Gastroesophageal sphincter (tissue), 4 donors: ENCODE measurements at regions not wholly inside any gene's neighbourhood (a gene's known extent, or its start where the extent isn't known, plus 50 kb on each side); places are given as distances from the start of the nearest gene placed in this dataset.

Experiments used
- ATAC-seq: fragments of 150-250 bp; one replicate; pipeline ENCODE4 v1.9.1; 2016; ENCODE audit warnings: mild to moderate bottlenecking, moderate library complexity
- H3K27ac ChIP-seq, 4 donors: fragments of 200-600 bp; sonication (generic) in 3 of 4; 1 replicate in 3 of 4; 2 replicates in 1 of 4; pipeline ENCODE4 v1.5.1; 2016 to 2019
- H3K27me3 ChIP-seq: fragments of 200-600 bp; sonication (generic); one replicate; pipeline ENCODE4 v1.5.1; 2019
- H3K36me3 ChIP-seq, 2 donors: fragments of 200-600 bp; sonication (generic); one replicate each; pipeline ENCODE4 v1.5.1; 2019; ENCODE audit warnings: control low read depth in 1 of 2
- H3K4me1 ChIP-seq, 3 donors: fragments of 200-600 bp; sonication (generic); 1 replicate in 2 of 3; 2 replicates in 1 of 3; pipeline ENCODE4 v1.5.1; 2016 to 2019; ENCODE audit warnings: control low read depth in 2 of 3
- H3K4me3 ChIP-seq, 2 donors: fragments of 200-600 bp; sonication (generic); one replicate each; pipeline ENCODE4 v1.5.1; 2019; ENCODE audit warnings: mild to moderate bottlenecking in 1 of 2, moderate library complexity in 1 of 2
- H3K9me3 ChIP-seq, 3 donors: fragments of 200-600 bp; sonication (generic); one replicate each; pipeline ENCODE4 v1.5.1; 2017 to 2019; ENCODE audit warnings: control low read depth in 2 of 3
- CTCF ChIP-seq, 4 experiments: fragments of 200-600 bp in 2 of 4; fragments of 450-650 bp in 2 of 4; sonication (generic) in 1 of 4; IDR thresholded peaks; one replicate each; pipeline ENCODE4 v1.5.1; 2017 to 2019; ENCODE audit warnings: antibody characterized with exemption in 4 of 4, mild to moderate bottlenecking in 2 of 4, moderate library complexity in 2 of 4
- EP300 ChIP-seq: sonication (generic); formaldehyde crosslinking; IDR thresholded peaks from one replicate; pipeline ENCODE4 v1.6.1; 2017; ENCODE audit warnings: antibody characterized with exemption, mild to moderate bottlenecking
- POLR2A ChIP-seq, 2 donors: fragments of 450-650 bp; IDR thresholded peaks; one replicate each; pipeline ENCODE4 v1.6.1; 2017; ENCODE audit warnings: antibody characterized with exemption in 2 of 2, mild to moderate bottlenecking in 2 of 2, moderate library complexity in 1 of 2
- POLR2AphosphoS5 ChIP-seq: sonication (generic); formaldehyde crosslinking; IDR thresholded peaks from one replicate; pipeline ENCODE4 v1.6.1; 2017; ENCODE audit warnings: antibody characterized with exemption
- WGBS, 2 donors: methylation state at CpG; one replicate each; pipeline ENCODE4 v1.1.5; 2018; ENCODE audit warnings: low coverage in 1 of 2; 5-methylcytosine and 5-hydroxymethylcytosine counted together

DNA sequence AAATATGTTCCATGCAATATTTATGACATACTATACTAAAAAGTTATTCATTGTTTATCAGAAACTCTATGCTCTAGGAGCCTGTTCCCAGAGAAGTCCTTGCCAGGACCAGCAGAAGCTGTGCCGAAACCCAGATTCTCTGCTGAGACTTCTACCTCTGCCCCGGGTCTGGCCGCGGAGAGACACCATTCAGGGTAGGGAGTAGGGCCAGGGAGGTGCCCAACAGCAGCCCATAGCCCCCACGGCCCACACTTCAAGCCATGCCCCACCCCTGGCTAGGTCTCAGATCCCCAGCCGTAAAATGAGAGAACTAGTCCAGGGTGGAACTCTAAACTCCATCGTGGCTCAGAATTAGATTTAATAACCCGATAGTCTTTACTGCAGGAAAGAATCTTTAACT, 102.9 kb downstream of the ZFP36L2 start:
- WGBS, 2 donors: 56 to 100% methylated on average over 1 to 3 of the region's 8 CpGs

GRCh38 chr2:43123028-43123427, 103.4 kb downstream of the ZFP36L2 start:
- WGBS, 2 donors: 91 to 100% methylated on average over 2 to 4 of the region's 4 CpGs
- Histone ChIP-seq H3K4me1 (no peaks in the 10 kb centered on the region), H3K36me3 (no peaks in the 10 kb centered on the region), H3K27ac (no peak overlapping the region), H3K9me3 (peaks cover 0 to 9% (median 0%) of the 10 kb centered on the region in 3 donors), H3K27me3 (no peaks in the 10 kb centered on the region), H3K4me3 (no peak overlapping the region)
- ATAC-seq: no peak
- TF ChIP-seq POLR2AphosphoS5 (peak; percentile 18), EP300 (no peak)

More for the DNA sequence above, 102.9 kb downstream of the ZFP36L2 start:
- peaks cover 0 to 9% (median 0%) of the 10 kb centered on the region in 3 donors for H3K9me3 ChIP-seq
- H3K4me3 ChIP-seq: no peak overlapping the region
- no peaks in the 10 kb centered on the region for H3K27me3 ChIP-seq
- H3K27ac ChIP-seq: no peak overlapping the region
- H3K4me1 ChIP-seq: no peaks in the 10 kb centered on the region
- H3K36me3 ChIP-seq: no peaks in the 10 kb centered on the region
- TF ChIP-seq EP300 (no peak), CTCF (IDR thresholded peaks at IDR 0.05) (no peak), POLR2A (IDR thresholded peaks at IDR 0.05) (no peak), POLR2AphosphoS5 (no peak)
- no peak for ATAC-seq

DNA sequence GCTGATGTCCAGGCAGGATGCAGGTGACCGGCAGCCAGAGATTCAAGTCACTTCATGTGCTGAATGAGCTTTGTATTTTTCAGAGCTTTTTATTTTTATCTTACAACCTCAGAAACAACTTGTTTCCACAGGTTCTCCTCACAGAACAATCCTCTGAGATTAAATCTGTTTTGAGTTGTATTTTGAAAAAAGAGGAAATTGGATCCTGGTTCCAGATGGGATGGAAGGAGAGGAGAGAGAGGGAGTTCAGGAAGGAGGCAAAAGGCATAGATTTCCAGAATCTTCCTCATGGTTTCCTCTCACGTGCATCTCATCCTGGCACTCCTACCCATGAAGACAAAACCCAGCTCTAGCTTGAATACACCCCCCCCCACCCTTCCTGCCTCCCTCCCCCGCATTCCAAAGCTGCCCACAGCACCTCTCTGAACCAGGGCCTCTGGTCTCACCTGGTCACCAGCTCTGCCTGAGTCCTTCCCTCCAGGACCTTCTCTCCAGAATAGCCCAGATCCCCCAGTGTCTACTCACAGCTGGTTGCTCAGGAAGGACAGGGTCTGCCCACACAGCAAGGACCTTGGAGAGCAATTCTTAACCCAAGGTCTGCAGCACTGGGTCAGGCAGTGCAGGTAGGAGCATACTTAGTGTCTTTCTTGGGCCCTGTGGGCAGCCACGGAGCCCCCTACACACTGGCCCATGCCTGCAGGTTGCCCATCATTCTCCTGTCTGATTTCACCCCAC, 104.7 kb downstream of the ZFP36L2 start:
- peaks cover 0 to 9% (median 0%) of the 10 kb centered on the region in 3 donors for H3K9me3 ChIP-seq
- no peak overlapping the region for H3K4me3 ChIP-seq
- no peak for ATAC-seq
- no peaks in the 10 kb centered on the region for H3K36me3 ChIP-seq
- H3K27me3 ChIP-seq: no peaks in the 10 kb centered on the region
- no peaks in the 10 kb centered on the region for H3K4me1 ChIP-seq
- TF ChIP-seq CTCF (IDR thresholded peaks at IDR 0.05) (no peak), POLR2AphosphoS5 (no peak), EP300 (no peak), POLR2A (IDR thresholded peaks at IDR 0.05) (no peak)
- WGBS, 2 donors: 87 to 100% methylated on average over 2 to 3 of the region's 4 CpGs
- H3K27ac ChIP-seq: no peak overlapping the region

DNA sequence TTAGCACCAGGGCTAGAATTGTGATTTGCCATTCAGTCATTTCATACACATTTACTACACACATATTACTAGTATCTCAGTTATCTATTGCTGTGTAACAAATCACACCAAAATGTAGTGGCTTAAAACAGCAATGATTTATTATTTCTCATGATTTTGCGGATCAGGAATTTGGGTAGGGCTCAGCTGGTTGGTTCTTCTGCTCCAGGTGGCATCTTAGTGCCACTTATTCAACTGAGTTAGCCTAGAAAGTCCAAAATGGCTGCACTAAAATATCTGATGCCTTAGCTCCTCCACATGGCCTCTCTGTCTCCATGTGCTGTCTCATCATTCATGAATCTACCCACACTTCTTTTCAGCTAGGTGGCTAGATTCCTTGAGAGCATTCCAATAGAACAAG, 107.1 kb downstream of the ZFP36L2 start:
- WGBS, 2 donors: 80 to 100% methylated on average over 1 of the region's 1 CpG
- H3K36me3 ChIP-seq: no peaks in the 10 kb centered on the region
- TF ChIP-seq CTCF (IDR thresholded peaks at IDR 0.05) (no peak), POLR2AphosphoS5 (no peak), EP300 (no peak), POLR2A (IDR thresholded peaks at IDR 0.05) (no peak)
- ATAC-seq: no peak
- no peaks in the 10 kb centered on the region for H3K4me1 ChIP-seq
- no peaks in the 10 kb centered on the region for H3K27me3 ChIP-seq
- H3K4me3 ChIP-seq: no peak overlapping the region
- H3K9me3 ChIP-seq: peaks cover 0 to 9% (median 0%) of the 10 kb centered on the region in 3 donors
- no peak overlapping the region for H3K27ac ChIP-seq

DNA sequence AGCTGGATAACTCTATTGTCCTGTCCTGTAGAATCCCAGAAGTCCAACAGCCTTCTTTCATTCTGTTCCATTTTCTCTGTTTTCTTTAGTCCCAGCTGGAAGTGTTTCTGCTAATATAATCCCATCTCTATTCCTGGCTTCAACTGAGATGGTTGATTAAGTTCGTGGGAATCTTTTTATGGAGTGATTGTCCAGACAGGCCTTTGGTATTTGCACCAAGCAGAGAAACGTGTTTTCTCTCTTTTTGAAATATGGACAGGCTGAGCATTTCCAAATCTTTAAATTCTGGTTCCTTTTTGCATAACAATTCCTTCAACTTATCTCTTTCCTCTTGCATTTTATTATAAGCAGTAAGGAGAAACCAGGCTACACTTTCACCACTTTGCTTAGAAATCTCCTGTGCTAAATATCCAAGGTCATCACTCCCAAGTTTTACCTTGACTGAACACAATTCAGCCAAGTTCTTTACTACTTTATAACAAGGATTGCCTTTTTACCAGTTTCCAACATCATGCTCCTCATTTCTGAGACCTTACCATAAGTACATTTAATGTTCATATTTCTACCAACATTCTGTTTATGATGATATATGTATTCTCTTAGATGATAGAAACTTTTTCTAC, 108.8 kb downstream of the ZFP36L2 start:
- WGBS, 2 donors: 17 to 59% methylated on average over 2 of the region's 2 CpGs
- no peaks in the 10 kb centered on the region for H3K27me3 ChIP-seq
- no peak overlapping the region for H3K27ac ChIP-seq
- no peak overlapping the region for H3K4me3 ChIP-seq
- no peaks in the 10 kb centered on the region for H3K4me1 ChIP-seq
- peaks cover 0 to 9% (median 0%) of the 10 kb centered on the region in 3 donors for H3K9me3 ChIP-seq
- no peaks in the 10 kb centered on the region for H3K36me3 ChIP-seq
- TF ChIP-seq EP300 (no peak), CTCF (IDR thresholded peaks at IDR 0.05) (no peak), POLR2A (IDR thresholded peaks at IDR 0.05) (no peak), POLR2AphosphoS5 (no peak)
- no peak for ATAC-seq
